H1 (cell line): ENCODE measurements at regions not wholly inside any gene's neighbourhood (a gene's known extent, or its start where the extent isn't known, plus 50 kb on each side); places are given as distances from the start of the nearest gene placed in this dataset.

Experiments used
- CTCF ChIA-PET: fragments of 300-600 bp; sonication (Branson Sonifier 250); formaldehyde crosslinking; loops from one replicate; lab custom pipeline; 2021; ENCODE audit not compliant: partially characterized antibody; lab: Charles Lee
- POLR2A ChIA-PET: fragments of 300-600 bp; sonication (Branson Sonifier 250); formaldehyde crosslinking; loops from one replicate; lab custom pipeline; 2021; ENCODE audit warnings: inconsistent platforms; ENCODE audit not compliant: partially characterized antibody; lab: Charles Lee
- DNase-seq, 2 experiments: peaks; one replicate each; pipeline versions ENCODE4 v3.0.0 to v3.0.0-alpha.2; 2010 to 2022; ENCODE audit warnings: low spot score in 2 of 2, low read depth in 1 of 2, mixed read lengths in 1 of 2
- FAIRE-seq: peaks from 2 replicates; lab custom pipeline; 2011; peaks lifted over from hg19 to GRCh38; lab: Jason Lieb, UNC
- H2AFZ ChIP-seq: 2 replicates; pipeline ENCODE4 v1.8.1; 2012; ENCODE audit warnings: low read length, inconsistent platforms
- H2AK5ac ChIP-seq: 2 replicates; pipeline ENCODE4 v1.6.1; 2013; ENCODE audit warnings: low read depth, low read length
- H2BK120ac ChIP-seq: replicated peaks from 2 replicates; pipeline ENCODE3; 2013; ENCODE audit warnings: low read depth, low read length, inconsistent platforms
- H2BK12ac ChIP-seq: 2 replicates; pipeline ENCODE4 v1.6.1; 2013; ENCODE audit warnings: low read depth, low read length
- H2BK15ac ChIP-seq: 2 replicates; pipeline ENCODE4 v1.6.1; 2013; ENCODE audit warnings: low read length
- H2BK20ac ChIP-seq: 2 replicates; pipeline ENCODE4 v1.6.1; 2013; ENCODE audit warnings: low read length
- H2BK5ac ChIP-seq: 2 replicates; pipeline ENCODE4 v1.6.1; 2013; ENCODE audit warnings: low read depth, low read length
- H3K14ac ChIP-seq: 2 replicates; pipeline ENCODE4 v1.6.1; 2013; ENCODE audit warnings: inconsistent platforms; ENCODE audit not compliant: insufficient read length
- H3K18ac ChIP-seq: 2 replicates; pipeline ENCODE4 v1.6.1; 2013; ENCODE audit warnings: low read length; ENCODE audit errors: extremely low read depth
- H3K23ac ChIP-seq: 2 replicates; pipeline ENCODE4 v1.6.1; 2013; ENCODE audit warnings: inconsistent platforms; ENCODE audit not compliant: insufficient read length
- H3K23me2 ChIP-seq: 2 replicates; pipeline ENCODE4 v1.6.1; 2013; ENCODE audit warnings: low read depth, low read length
- H3K27ac ChIP-seq: 2 replicates; pipeline ENCODE4 v1.6.1; 2011; ENCODE audit warnings: low read depth, low read length, inconsistent platforms
- H3K27me3 ChIP-seq, 4 experiments: replicated peaks in 1 of 4; 1 replicate in 1 of 4; 2 replicates in 3 of 4; pipeline versions ENCODE4 v1.6.1 to v1.8.1; 2011 to 2013; ENCODE audit warnings: low read length in 3 of 4, mild to moderate bottlenecking in 3 of 4, inconsistent platforms in 2 of 4, mixed read lengths in 2 of 4, moderate library complexity in 1 of 4; ENCODE audit not compliant: control insufficient read depth in 3 of 4, insufficient read depth in 3 of 4; ENCODE audit errors: extremely low read depth in 1 of 4
- H3K36me3 ChIP-seq, 4 experiments: 2 replicates each; pipeline versions ENCODE4 v1.6.1 to v1.8.1; 2011 to 2013; ENCODE audit warnings: mild to moderate bottlenecking in 4 of 4, low read length in 3 of 4, moderate library complexity in 2 of 4, control low read depth in 1 of 4, inconsistent platforms in 1 of 4; ENCODE audit not compliant: insufficient read depth in 4 of 4, control insufficient read depth in 2 of 4
- H3K4ac ChIP-seq: replicated peaks from 2 replicates; pipeline ENCODE3; 2013; ENCODE audit warnings: low read length, low read depth, mixed read lengths, inconsistent platforms; ENCODE audit not compliant: insufficient read length
- H3K4me1 ChIP-seq, 4 experiments: replicated peaks in 1 of 4; 1 replicate in 1 of 4; 2 replicates in 3 of 4; pipeline versions ENCODE4 v1.6.1 to v1.8.1; 2011 to 2013; ENCODE audit warnings: low read length in 3 of 4, inconsistent platforms in 2 of 4, mixed read lengths in 1 of 4; ENCODE audit not compliant: insufficient read depth in 4 of 4, control insufficient read depth in 3 of 4
- H3K4me2 ChIP-seq, 2 experiments: 2 replicates each; pipeline versions ENCODE4 v1.6.1 to v1.8.1; 2011 to 2013; ENCODE audit warnings: low read depth in 2 of 2, low read length in 2 of 2, control low read depth in 1 of 2, inconsistent platforms in 1 of 2, mild to moderate bottlenecking in 1 of 2; ENCODE audit not compliant: insufficient read depth in 1 of 2
- H3K4me3 ChIP-seq, 4 experiments: fragments of 200-600, 300-600 bp in 1 of 4; sonication (generic), shearing (Covaris generic), sonication (Bioruptor Twin) in 1 of 4; 2 replicates each; pipeline versions ENCODE4 v1.5.1 to v1.8.1; 2011 to 2016; ENCODE audit warnings: low read length in 4 of 4, low read depth in 3 of 4, control low read depth in 2 of 4, inconsistent platforms in 2 of 4, mild to moderate bottlenecking in 2 of 4, mixed read lengths in 1 of 4, moderate library complexity in 1 of 4; ENCODE audit not compliant: insufficient read depth in 2 of 4; ENCODE audit errors: extremely low read depth in 1 of 4
- H3K56ac ChIP-seq: replicated peaks from 2 replicates; pipeline ENCODE3; 2013; ENCODE audit warnings: low read depth, mild to moderate bottlenecking, mixed read lengths, low read length, inconsistent platforms; ENCODE audit not compliant: insufficient read length
- H3K79me1 ChIP-seq: 2 replicates; pipeline ENCODE4 v1.6.1; 2013; ENCODE audit warnings: low read depth, low read length, control low read depth
- H3K79me2 ChIP-seq, 2 experiments: 2 replicates each; pipeline versions ENCODE4 v1.6.1 to v1.8.1; 2012 to 2013; ENCODE audit warnings: low read length in 2 of 2, mild to moderate bottlenecking in 2 of 2, inconsistent platforms in 1 of 2; ENCODE audit not compliant: insufficient read depth in 2 of 2, control insufficient read depth in 1 of 2
- H3K9ac ChIP-seq, 4 experiments: replicated peaks in 1 of 4; 1 replicate in 1 of 4; 2 replicates in 3 of 4; pipeline versions ENCODE4 v1.6.1 to v1.8.1; 2011 to 2013; ENCODE audit warnings: low read depth in 3 of 4, low read length in 3 of 4, control low read depth in 2 of 4, mild to moderate bottlenecking in 2 of 4, moderate library complexity in 2 of 4, inconsistent platforms in 1 of 4; ENCODE audit errors: extremely low read depth in 1 of 4
- H3K9me3 ChIP-seq, 2 experiments: 2 replicates each; pipeline versions ENCODE4 v1.6.1 to v1.8.1; 2012 to 2013; ENCODE audit warnings: mild to moderate bottlenecking in 2 of 2, moderate library complexity in 2 of 2, control low read depth in 1 of 2, inconsistent platforms in 1 of 2, low read depth in 1 of 2, low read length in 1 of 2, mixed read lengths in 1 of 2; ENCODE audit not compliant: insufficient read depth in 2 of 2
- H4K20me1 ChIP-seq, 2 experiments: replicated peaks in 1 of 2; 2 replicates each; pipeline versions ENCODE3 to v1.8.1; 2011 to 2013; ENCODE audit warnings: inconsistent platforms in 2 of 2, low read length in 2 of 2, mild to moderate bottlenecking in 1 of 2; ENCODE audit not compliant: insufficient read depth in 2 of 2, control insufficient read depth in 1 of 2
- H4K5ac ChIP-seq: 2 replicates; pipeline ENCODE4 v1.6.1; 2013; ENCODE audit warnings: low read length, low read depth, mixed read lengths, inconsistent platforms; ENCODE audit not compliant: insufficient read length
- H4K8ac ChIP-seq: 2 replicates; pipeline ENCODE4 v1.8.0; 2013; ENCODE audit warnings: mild to moderate bottlenecking, moderate library complexity, low read length, inconsistent platforms; ENCODE audit not compliant: insufficient read depth; ENCODE audit errors: extremely low read depth
- H4K91ac ChIP-seq: replicated peaks from 2 replicates; pipeline ENCODE3; 2013; ENCODE audit warnings: low read length, mixed read lengths, inconsistent platforms; ENCODE audit not compliant: insufficient read length
- BCL11A ChIP-seq, 2 experiments: IDR thresholded peaks; one replicate each; pipeline ENCODE4 v1.6.1; 2011; ENCODE audit warnings: low read depth in 2 of 2, low read length in 2 of 2, mild to moderate bottlenecking in 2 of 2
- CTBP2 ChIP-seq: IDR thresholded peaks from 2 replicates; pipeline ENCODE4 v1.7.0; 2011; ENCODE audit warnings: borderline replicate concordance, mild to moderate bottlenecking, moderate library complexity, mixed read lengths, low read length; ENCODE audit not compliant: insufficient read depth, insufficient read length
- NRF1 ChIP-seq: IDR thresholded peaks from 2 replicates; pipeline ENCODE4 v1.6.1; 2011; ENCODE audit warnings: mild to moderate bottlenecking, low read depth, low read length, improper control_type of control experiment
- TCF12 ChIP-seq: IDR thresholded peaks from 2 replicates; pipeline ENCODE4 v1.6.1; 2011; ENCODE audit warnings: low read depth, mild to moderate bottlenecking, low read length
- TEAD4 ChIP-seq: IDR thresholded peaks from 2 replicates; pipeline ENCODE4 v1.6.1; 2012; ENCODE audit warnings: low read depth, low read length, inconsistent platforms, mixed read lengths
- WGBS, 2 experiments: shearing (Covaris generic) in 1 of 2; methylation state at CpG; one replicate each; pipeline versions ENCODE4 v1.1.6 to v1.1.7; 2013 to 2015; ENCODE audit warnings: low lambda C conversion rate in 2 of 2, mixed read lengths in 2 of 2, inconsistent platforms in 1 of 2, low coverage in 1 of 2, missing lambda C conversion rate in 1 of 2; ENCODE audit not compliant: insufficient replicate concordance in 2 of 2, insufficient coverage in 1 of 2, insufficient read length in 1 of 2; ENCODE audit errors: extremely low coverage in 1 of 2, missing lambda C conversion rate in 1 of 2; 5-methylcytosine and 5-hydroxymethylcytosine counted together
- TF ChIP-seq, protein P1 (sequence below), 3 experiments: IDR thresholded peaks; 1 replicate in 2 of 3; 2 replicates in 1 of 3; pipeline versions ENCODE4 v1.5.1 to v1.6.1; 2011; ENCODE audit warnings: low read length in 3 of 3, mild to moderate bottlenecking in 3 of 3, inconsistent platforms in 2 of 3, low read depth in 1 of 3, moderate library complexity in 1 of 3; ENCODE audit not compliant: insufficient read depth in 1 of 3; ENCODE audit errors: control extremely low read depth in 1 of 3
- TF ChIP-seq, protein P2 (sequence below): IDR thresholded peaks from 2 replicates; pipeline ENCODE4 v1.6.1; 2011; ENCODE audit warnings: low read depth, mild to moderate bottlenecking, low read length; ENCODE audit not compliant: insufficient read depth
- TF ChIP-seq, protein P3 (sequence below): IDR thresholded peaks from 2 replicates; pipeline ENCODE4 v1.6.1; 2011; ENCODE audit warnings: low read length, improper control_type of control experiment

GRCh38 chr11:130547761-130548490 is 99.5 kb downstream of the ADAMTS15 start:
- H3K4me3 ChIP-seq, result no peak overlapping the region
- no peak for FAIRE-seq
- no peak overlapping the region for H3K9ac ChIP-seq
- H3K4me1 ChIP-seq, result no peaks in the 10 kb centered on the region
- no peak overlapping the region for H2BK5ac ChIP-seq
- H4K91ac ChIP-seq, result no peak overlapping the region
- H3K4me2 ChIP-seq, result no peak overlapping the region
- DNase-seq, result no peak
- no peaks in the 10 kb centered on the region; a peak in 1 of 7 replicates for H3K27me3 ChIP-seq
- no peak overlapping the region for H4K8ac ChIP-seq
- H3K56ac ChIP-seq, result no peak overlapping the region
- no peak overlapping the region for H4K5ac ChIP-seq
- H3K9me3 ChIP-seq, result no peaks in the 10 kb centered on the region
- H2BK20ac ChIP-seq, result no peak overlapping the region
- H3K79me1 ChIP-seq, result no peaks in the 10 kb centered on the region
- no peaks in the 10 kb centered on the region for H3K23me2 ChIP-seq
- no peak overlapping the region for H3K18ac ChIP-seq
- H2AK5ac ChIP-seq, result no peak overlapping the region
- no peaks in the 10 kb centered on the region for H4K20me1 ChIP-seq
- H2AFZ ChIP-seq, result no peak overlapping the region
- no peak overlapping the region for H2BK120ac ChIP-seq
- 80% methylated on average over 7 of the region's 7 CpGs; no CpG with 5 or more reads in 1 of the 2 experiments for WGBS, 2 experiments
- no peak overlapping the region for H3K14ac ChIP-seq
- H3K4ac ChIP-seq, result no peak overlapping the region
- no peaks in the 10 kb centered on the region for H3K79me2 ChIP-seq
- no peak overlapping the region for H3K27ac ChIP-seq
- H3K36me3 ChIP-seq, result no peaks in the 10 kb centered on the region
- H2BK15ac ChIP-seq, result no peak overlapping the region
- no peak overlapping the region for H2BK12ac ChIP-seq
- POLR2A ChIA-PET, result no interaction called here
- H3K23ac ChIP-seq, result no peak overlapping the region
- CTCF ChIA-PET, result interaction anchor here (1.2 to 2.4 kb wide), 2 partner anchors 279 to 311 kb away, joined by 3 to 13 read pairs; no protein-coding TSS in a partner anchor
- TF ChIP-seq TCF12 (no peak), NRF1 (no peak), BCL11A (IDR thresholded peaks at IDR 0.05; ENCODE audit: low read depth in 2 of 2, low read length in 2 of 2) (no peak), TEAD4 (no peak), CTBP2 (no peak)
- TF ChIP-seq, protein P1, sequence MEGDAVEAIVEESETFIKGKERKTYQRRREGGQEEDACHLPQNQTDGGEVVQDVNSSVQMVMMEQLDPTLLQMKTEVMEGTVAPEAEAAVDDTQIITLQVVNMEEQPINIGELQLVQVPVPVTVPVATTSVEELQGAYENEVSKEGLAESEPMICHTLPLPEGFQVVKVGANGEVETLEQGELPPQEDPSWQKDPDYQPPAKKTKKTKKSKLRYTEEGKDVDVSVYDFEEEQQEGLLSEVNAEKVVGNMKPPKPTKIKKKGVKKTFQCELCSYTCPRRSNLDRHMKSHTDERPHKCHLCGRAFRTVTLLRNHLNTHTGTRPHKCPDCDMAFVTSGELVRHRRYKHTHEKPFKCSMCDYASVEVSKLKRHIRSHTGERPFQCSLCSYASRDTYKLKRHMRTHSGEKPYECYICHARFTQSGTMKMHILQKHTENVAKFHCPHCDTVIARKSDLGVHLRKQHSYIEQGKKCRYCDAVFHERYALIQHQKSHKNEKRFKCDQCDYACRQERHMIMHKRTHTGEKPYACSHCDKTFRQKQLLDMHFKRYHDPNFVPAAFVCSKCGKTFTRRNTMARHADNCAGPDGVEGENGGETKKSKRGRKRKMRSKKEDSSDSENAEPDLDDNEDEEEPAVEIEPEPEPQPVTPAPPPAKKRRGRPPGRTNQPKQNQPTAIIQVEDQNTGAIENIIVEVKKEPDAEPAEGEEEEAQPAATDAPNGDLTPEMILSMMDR (IDR thresholded peaks at IDR 0.05; ENCODE audit: control extremely low read depth in 1 of 3, insufficient read depth in 1 of 3, low read depth in 1 of 3, low read length in 3 of 3), result no peak
- TF ChIP-seq, protein P2, sequence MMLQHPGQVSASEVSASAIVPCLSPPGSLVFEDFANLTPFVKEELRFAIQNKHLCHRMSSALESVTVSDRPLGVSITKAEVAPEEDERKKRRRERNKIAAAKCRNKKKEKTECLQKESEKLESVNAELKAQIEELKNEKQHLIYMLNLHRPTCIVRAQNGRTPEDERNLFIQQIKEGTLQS, result no peak
- TF ChIP-seq, protein P3, sequence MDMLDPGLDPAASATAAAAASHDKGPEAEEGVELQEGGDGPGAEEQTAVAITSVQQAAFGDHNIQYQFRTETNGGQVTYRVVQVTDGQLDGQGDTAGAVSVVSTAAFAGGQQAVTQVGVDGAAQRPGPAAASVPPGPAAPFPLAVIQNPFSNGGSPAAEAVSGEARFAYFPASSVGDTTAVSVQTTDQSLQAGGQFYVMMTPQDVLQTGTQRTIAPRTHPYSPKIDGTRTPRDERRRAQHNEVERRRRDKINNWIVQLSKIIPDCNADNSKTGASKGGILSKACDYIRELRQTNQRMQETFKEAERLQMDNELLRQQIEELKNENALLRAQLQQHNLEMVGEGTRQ, result no peak
